Right ventricle myocardium inferior (tissue), 1 donor: ENCODE measurements at regions not wholly inside any gene's neighbourhood (a gene's known extent, or its start where the extent isn't known, plus 50 kb on each side); places are given as distances from the start of the nearest gene placed in this dataset.

ENCODE experiments used
- ATAC-seq: fragments of 200-7000 bp; cut with Tn5 transposase; one replicate; pipeline ENCODE4 v1.9.1; 2020; ENCODE audit warnings: mild to moderate bottlenecking, moderate library complexity
- DNase-seq: peaks from one replicate; pipeline ENCODE4 v3.0.0; 2021; ENCODE audit errors: missing footprints
- intact Hi-C: fragments of 100-400 bp; cut with DNase I; formaldehyde crosslinking; loops from one replicate; pipeline ENCODE4 v1.11.0; 2022
- donor health status: DM: no; HTN: yes; CAD: no; lungs with severe emphysema.

DNA sequence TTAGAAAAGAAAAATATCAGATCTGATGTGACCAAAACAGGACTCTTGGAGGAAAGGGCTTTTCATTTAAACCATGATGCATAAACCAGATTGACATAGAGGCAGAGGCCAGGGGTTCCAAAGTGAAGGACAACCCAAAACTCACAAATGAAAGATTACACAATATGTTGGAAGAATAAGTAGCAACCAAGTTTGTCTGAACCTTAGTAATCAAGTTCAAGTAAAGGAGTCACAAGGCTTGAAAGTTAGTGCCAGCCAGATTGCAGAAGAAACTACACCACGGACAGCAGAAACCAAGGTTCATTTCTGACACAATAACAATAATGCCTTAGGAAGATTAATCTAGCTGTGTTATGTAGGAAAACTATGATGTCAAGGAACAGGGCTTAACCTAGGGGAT, 124.6 kb downstream of the ZC3H11B start:
- ATAC-seq (no peak), DNase-seq (no peak)
- intact Hi-C loops, result no loop called here

- intact Hi-C loops, result no loop called here
- no peak for DNase-seq
- no peak for ATAC-seq
Observed at GRCh38 chr1:219483530-219483929, 129.4 kb downstream of the ZC3H11B start.

GRCh38 chr1:219480011-219480410, 132.9 kb downstream of the ZC3H11B start:
- intact Hi-C loops, result no loop called here
- no peak for DNase-seq

DNA sequence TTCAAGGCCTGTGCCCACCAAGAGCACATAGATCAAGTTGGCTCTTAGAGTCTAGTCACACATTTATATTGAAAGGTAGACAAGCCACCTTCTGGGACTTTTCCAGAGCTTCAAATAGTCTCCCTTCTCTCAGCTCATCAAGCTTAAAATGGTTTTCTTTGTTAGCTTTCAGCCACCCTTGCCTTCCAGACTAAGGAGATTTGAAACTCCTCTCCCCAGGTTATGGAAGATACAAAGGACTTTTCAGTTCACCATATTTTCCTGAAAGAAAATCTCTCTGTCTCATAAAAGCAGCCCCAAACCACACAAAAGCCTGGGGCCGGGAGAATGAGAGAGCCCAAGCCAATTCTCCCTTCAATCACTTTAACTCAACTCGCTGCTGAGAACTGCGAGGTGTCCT, 134.1 kb downstream of the ZC3H11B start:
- no peak for ATAC-seq
- intact Hi-C loops, result no loop called here
- DNase-seq, result no peak

More at GRCh38 chr1:219480011-219480410, 132.9 kb downstream of the ZC3H11B start:
- ATAC-seq, result no peak

- intact Hi-C loops, result no loop called here
- DNase-seq (peak; percentile 59), ATAC-seq (no peak)
Observed at GRCh38 chr1:219477861-219478260, 135.0 kb downstream of the ZC3H11B start.

DNA sequence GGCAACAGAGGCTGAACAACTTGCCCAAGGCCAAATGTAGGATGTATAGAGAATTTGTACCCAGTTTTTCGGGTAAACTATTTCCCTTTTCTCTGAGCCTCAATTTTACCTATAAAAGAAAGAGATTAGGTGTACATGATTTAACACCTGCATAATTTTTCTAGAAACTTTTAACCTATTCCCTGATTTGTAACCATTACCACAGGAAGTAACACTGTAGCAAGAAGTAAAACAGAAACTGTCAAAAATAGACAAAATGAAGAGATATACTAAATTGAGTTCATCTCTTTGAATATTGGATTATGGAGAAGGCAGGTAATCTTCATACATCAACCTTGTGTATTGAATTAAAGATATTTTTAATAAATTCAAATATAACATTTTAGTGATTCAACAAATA, 136.2 kb downstream of the ZC3H11B start:
- ATAC-seq (no peak), DNase-seq (no peak)
- intact Hi-C loops, result no loop called here

DNA sequence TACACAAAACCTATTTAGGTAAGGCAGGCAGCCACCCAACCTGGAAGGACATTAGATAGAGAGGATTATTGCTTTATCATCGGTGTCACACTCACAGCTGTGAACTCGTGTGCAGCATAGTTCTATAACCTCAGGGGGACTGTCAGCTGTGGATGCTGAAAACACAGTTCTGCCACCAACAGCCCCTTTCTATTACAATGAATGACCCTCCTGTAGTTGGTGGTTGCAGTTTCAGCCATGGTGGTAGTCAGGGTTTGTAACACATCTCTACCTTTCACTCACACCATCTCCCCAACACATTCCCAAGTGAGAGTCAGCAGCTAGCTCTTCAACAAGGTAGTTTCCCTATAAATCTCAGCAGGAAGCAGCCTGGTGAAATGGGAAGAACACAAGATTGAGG, 136.8 kb downstream of the ZC3H11B start:
- intact Hi-C loops, result no loop called here
- ATAC-seq (no peak), DNase-seq (no peak)

GRCh38 chr1:219472596-219472995, 140.3 kb downstream of the ZC3H11B start:
- no peak for ATAC-seq
- no peak for DNase-seq
- intact Hi-C loops, result no loop called here

DNA sequence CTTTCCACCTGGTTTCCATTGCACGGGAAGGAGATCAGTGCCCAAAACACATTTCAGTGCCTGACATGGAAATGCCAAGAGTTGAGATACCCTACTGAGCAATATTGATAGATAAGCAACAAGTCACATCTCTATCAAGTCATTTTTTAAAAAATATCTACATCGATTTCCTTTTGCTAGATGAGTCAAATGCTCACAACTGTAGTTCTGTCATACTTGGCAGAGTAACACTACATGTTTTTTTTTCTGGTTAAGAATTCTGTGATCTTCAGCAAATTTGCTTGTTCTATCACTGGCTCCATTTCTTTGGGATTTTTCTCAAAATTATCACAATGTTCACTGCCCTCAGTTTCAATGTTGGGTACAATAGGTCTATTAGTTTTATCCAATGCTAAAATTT, 145.4 kb downstream of the ZC3H11B start:
- intact Hi-C loops, result no loop called here
- no peak for ATAC-seq
- DNase-seq, result no peak

- ATAC-seq (no peak), DNase-seq (no peak)
- intact Hi-C loops, result no loop called here
Observed at GRCh38 chr1:219466766-219467165, 146.1 kb downstream of the ZC3H11B start.

DNA sequence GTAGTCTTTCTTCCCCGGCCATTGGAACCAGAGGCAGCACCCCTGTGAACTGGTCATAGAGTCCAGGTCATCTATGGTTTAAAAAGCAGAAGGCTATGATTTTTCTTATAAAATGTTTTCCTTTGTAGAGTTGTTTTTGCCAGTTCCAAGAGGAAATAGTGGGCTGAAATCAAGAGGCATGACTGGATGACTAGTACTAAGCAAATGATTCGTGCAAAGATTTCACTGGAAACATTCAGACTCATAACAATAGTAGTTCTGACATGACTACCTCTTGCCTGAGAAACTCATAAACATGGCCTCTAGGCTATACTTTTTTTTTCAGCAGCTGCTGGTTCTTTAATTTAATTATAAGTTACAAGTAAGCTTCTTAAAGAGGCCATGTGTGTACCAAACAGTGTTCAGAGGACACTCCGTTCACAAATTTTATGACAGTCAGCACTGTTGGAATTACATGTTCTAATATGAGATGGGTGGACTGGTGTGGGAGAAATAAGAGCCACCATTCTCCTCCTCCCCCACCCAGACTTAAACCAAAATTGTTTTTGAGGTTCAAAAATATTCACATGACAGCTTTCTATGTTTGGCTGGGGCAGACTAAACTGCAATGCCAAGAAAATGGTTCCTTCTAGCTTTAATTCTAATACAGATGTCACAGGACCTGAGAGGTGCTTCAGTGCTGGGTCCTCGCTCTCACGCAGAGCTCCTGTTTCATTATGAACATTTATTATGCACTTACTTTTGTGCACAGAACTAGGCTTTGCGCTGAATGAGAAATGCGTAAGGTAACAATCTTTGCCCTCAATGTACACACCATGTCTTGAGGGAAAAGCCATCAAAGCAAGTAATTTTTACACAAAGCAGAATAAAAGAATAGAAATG, 147.5 kb downstream of the ZC3H11B start:
- no peak for DNase-seq
- no peak for ATAC-seq
- intact Hi-C loops, result no loop called here

DNA sequence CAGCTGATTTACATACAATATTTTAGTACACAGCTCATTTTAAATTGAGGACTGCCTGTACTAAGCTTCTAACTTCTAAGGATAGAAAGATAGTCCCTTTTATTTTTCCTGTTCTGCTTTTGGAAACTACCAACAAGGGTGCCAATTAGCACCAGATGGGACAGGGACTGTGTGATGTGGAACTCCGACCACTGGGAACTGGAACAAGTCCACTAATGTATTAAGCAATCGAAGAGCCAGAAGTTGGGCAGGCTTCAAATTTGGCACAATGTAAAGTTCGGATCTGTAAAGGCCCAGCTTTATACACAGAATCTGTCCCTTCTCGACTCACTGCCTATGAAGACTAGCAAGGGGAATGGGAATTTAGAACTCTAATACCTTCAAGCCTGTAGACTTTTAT, 149.3 kb downstream of the ZC3H11B start:
- no peak for DNase-seq
- ATAC-seq, result peak; percentile 59
- intact Hi-C loops, result no loop called here

- DNase-seq (no peak), ATAC-seq (peak; percentile 16)
- intact Hi-C loops, result no loop called here
Observed at GRCh38 chr1:219461981-219462400, 150.9 kb downstream of the ZC3H11B start.

- ATAC-seq (no peak), DNase-seq (no peak)
- intact Hi-C loops, result no loop called here
Observed at GRCh38 chr1:219460896-219461815, 151.7 kb downstream of the ZC3H11B start.

GRCh38 chr1:219460081-219460895, 152.6 kb downstream of the ZC3H11B start:
- DNase-seq (no peak), ATAC-seq (no peak)
- intact Hi-C loops, result no loop called here

GRCh38 chr1:219459351-219460080, 153.4 kb downstream of the ZC3H11B start:
- intact Hi-C loops, result no loop called here
- ATAC-seq (peak; percentile 27), DNase-seq (no peak)

DNA sequence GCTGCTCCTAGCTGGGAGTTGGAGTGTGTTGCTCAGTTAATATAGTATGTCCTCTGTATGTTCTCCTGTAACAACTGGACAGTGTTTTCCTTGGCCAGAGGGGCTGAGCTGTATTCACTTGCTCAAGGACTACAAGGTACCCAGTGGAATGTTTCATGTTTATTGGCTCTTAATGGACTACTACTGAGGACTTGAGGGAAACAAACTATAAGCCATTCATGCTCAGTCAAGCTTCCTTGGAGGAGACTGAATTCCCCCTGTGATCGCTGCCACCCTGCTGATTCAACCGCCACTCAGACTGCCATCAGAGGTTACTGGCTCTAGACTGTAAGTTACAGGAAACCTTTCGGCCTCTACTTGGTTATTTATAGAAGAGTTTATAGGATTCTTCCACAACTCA, 166.6 kb downstream of the ZC3H11B start:
- no peak for ATAC-seq
- no peak for DNase-seq
- intact Hi-C loops, result no loop called here

- DNase-seq (no peak), ATAC-seq (no peak)
- intact Hi-C loops, result no loop called here
Observed at GRCh38 chr1:219445864-219446263, 167.0 kb downstream of the ZC3H11B start.
